OCI-LY3 (cell line): ENCODE measurements at regions not wholly inside any gene's neighbourhood (a gene's known extent, or its start where the extent isn't known, plus 50 kb on each side); places are given as distances from the start of the nearest gene placed in this dataset.

ENCODE experiments used
- EZH2phosphoT487 ChIP-seq: fragments of 200-600 bp; shearing (Covaris generic); IDR thresholded peaks from 2 replicates; pipeline ENCODE4 v1.6.1; 2018; ENCODE audit warnings: antibody characterized with exemption, mixed run types, low read depth
- TF ChIP-seq, protein P1 (sequence below): fragments of 200-600, 300-600 bp; sonication (generic); IDR thresholded peaks from 2 replicates; pipeline ENCODE4 v1.5.1; 2014; ENCODE audit warnings: antibody characterized with exemption, low read length, low read depth

DNA sequence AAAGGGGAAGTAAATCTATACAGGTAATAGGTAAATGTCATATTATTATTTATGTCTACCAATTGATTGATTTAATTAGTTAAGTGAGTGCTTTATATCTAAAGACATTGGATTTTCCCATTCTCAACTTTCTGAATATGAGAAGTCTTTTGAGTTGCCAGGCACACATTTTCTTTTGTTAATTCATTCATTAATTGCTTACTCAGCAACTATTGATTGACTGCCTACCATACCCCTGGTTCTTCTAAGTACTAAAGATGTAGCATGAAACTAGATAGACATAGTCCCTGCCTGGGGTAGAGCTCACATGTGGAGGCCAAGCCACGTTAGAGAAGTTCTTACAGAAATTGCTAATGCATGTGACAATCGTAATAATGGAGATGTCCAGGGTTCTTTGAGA is 253.1 kb upstream of the LYZL1 start:
- no peak for TF ChIP-seq EZH2phosphoT487
- TF ChIP-seq, protein P1, sequence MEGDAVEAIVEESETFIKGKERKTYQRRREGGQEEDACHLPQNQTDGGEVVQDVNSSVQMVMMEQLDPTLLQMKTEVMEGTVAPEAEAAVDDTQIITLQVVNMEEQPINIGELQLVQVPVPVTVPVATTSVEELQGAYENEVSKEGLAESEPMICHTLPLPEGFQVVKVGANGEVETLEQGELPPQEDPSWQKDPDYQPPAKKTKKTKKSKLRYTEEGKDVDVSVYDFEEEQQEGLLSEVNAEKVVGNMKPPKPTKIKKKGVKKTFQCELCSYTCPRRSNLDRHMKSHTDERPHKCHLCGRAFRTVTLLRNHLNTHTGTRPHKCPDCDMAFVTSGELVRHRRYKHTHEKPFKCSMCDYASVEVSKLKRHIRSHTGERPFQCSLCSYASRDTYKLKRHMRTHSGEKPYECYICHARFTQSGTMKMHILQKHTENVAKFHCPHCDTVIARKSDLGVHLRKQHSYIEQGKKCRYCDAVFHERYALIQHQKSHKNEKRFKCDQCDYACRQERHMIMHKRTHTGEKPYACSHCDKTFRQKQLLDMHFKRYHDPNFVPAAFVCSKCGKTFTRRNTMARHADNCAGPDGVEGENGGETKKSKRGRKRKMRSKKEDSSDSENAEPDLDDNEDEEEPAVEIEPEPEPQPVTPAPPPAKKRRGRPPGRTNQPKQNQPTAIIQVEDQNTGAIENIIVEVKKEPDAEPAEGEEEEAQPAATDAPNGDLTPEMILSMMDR, result no peak
